Vagina (tissue), 2 donors: ENCODE measurements at regions not wholly inside any gene's neighbourhood (a gene's known extent, or its start where the extent isn't known, plus 50 kb on each side); places are given as distances from the start of the nearest gene placed in this dataset.

Source experiments
- POLR2AphosphoS5 ChIP-seq, 2 donors: sonication (generic); formaldehyde crosslinking; IDR thresholded peaks; one replicate each; pipeline ENCODE4 v1.9.0; 2017; ENCODE audit warnings: antibody characterized with exemption in 2 of 2, mild to moderate bottlenecking in 2 of 2, low read depth in 1 of 2; ENCODE audit not compliant: insufficient read depth in 1 of 2
- TF ChIP-seq, protein P1 (sequence below), 3 experiments: fragments of 450-650 bp in 2 of 3; fragments of 200-600 bp in 1 of 3; sonication (generic) in 1 of 3; IDR thresholded peaks; one replicate each; pipeline ENCODE4 v1.5.1; 2017 to 2019; ENCODE audit warnings: antibody characterized with exemption in 3 of 3, mild to moderate bottlenecking in 2 of 3, moderate library complexity in 2 of 3

- TF ChIP-seq POLR2AphosphoS5 (IDR thresholded peaks at IDR 0.05; ENCODE audit: insufficient read depth in 1 of 2, low read depth in 1 of 2) = no peak
- TF ChIP-seq, protein P1, sequence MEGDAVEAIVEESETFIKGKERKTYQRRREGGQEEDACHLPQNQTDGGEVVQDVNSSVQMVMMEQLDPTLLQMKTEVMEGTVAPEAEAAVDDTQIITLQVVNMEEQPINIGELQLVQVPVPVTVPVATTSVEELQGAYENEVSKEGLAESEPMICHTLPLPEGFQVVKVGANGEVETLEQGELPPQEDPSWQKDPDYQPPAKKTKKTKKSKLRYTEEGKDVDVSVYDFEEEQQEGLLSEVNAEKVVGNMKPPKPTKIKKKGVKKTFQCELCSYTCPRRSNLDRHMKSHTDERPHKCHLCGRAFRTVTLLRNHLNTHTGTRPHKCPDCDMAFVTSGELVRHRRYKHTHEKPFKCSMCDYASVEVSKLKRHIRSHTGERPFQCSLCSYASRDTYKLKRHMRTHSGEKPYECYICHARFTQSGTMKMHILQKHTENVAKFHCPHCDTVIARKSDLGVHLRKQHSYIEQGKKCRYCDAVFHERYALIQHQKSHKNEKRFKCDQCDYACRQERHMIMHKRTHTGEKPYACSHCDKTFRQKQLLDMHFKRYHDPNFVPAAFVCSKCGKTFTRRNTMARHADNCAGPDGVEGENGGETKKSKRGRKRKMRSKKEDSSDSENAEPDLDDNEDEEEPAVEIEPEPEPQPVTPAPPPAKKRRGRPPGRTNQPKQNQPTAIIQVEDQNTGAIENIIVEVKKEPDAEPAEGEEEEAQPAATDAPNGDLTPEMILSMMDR (IDR thresholded peaks at IDR 0.05) = no peak
Measured at GRCh38 chr6:49269190-49269589, 193.9 kb downstream of the MMUT start.
